22Rv1 (cell line): ENCODE measurements at regions not wholly inside any gene's neighbourhood (a gene's known extent, or its start where the extent isn't known, plus 50 kb on each side); places are given as distances from the start of the nearest gene placed in this dataset.

Source experiments
- ZFX ChIP-seq: fragments of 450-650 bp; IDR thresholded peaks from 2 replicates; pipeline ENCODE4 v1.6.1; 2017; ENCODE audit warnings: antibody characterized with exemption, borderline replicate concordance
- TF ChIP-seq, protein P1 (sequence below): fragments of 450-650 bp; IDR thresholded peaks from 2 replicates; pipeline ENCODE4 v1.5.1; 2017; ENCODE audit warnings: mild to moderate bottlenecking

DNA sequence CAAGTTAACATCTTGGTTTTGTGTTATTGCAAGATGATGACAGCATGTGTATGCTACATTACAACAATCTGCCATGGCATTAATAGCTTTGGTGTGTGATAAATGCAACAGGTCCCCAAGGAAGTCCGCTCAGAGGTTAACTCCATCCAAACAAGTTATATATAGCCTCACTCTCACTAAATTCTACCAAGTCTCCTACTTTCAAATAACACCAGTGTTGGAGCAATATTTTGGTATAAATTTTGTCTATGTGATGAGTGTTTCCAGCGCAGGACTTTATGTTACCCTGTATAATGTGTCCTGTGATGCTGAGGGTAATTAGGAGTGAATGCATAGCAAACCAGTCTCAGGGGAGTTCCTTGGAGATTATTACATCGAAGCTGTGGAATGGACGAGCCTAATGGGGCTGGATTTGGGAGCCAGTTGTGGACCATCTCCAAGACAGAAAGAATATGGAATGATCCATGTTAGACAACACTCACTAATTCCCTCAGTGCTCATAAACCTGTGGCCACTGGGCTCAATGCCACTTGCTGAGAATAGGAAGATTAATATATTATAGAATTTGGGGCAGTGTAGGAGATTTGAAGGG lies 127.6 kb upstream of the CXCL12 start:
- TF ChIP-seq, protein P1, sequence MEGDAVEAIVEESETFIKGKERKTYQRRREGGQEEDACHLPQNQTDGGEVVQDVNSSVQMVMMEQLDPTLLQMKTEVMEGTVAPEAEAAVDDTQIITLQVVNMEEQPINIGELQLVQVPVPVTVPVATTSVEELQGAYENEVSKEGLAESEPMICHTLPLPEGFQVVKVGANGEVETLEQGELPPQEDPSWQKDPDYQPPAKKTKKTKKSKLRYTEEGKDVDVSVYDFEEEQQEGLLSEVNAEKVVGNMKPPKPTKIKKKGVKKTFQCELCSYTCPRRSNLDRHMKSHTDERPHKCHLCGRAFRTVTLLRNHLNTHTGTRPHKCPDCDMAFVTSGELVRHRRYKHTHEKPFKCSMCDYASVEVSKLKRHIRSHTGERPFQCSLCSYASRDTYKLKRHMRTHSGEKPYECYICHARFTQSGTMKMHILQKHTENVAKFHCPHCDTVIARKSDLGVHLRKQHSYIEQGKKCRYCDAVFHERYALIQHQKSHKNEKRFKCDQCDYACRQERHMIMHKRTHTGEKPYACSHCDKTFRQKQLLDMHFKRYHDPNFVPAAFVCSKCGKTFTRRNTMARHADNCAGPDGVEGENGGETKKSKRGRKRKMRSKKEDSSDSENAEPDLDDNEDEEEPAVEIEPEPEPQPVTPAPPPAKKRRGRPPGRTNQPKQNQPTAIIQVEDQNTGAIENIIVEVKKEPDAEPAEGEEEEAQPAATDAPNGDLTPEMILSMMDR: no peak
- TF ChIP-seq ZFX: no peak
